GM13976 (cell line): ENCODE measurements at regions not wholly inside any gene's neighbourhood (a gene's known extent, or its start where the extent isn't known, plus 50 kb on each side); places are given as distances from the start of the nearest gene placed in this dataset.

Experiments used
- DNase-seq: peaks from one replicate; pipeline ENCODE4 v3.0.0; 2012; ENCODE audit warnings: low spot score
- CTCF ChIP-seq: IDR thresholded peaks from 2 replicates; pipeline ENCODE4 v1.5.1; 2012; ENCODE audit warnings: borderline replicate concordance, mild to moderate bottlenecking; ENCODE audit not compliant: insufficient read depth; ENCODE audit errors: extremely low read depth, missing control alignments, control extremely low read depth
- in situ Hi-C: fragments of 300-500 bp; cut with MboI; formaldehyde crosslinking; loops from one replicate; pipeline ENCODE4 v1.12.0; 2022; ENCODE audit warnings: low sequenced_read_pairs, mixed read lengths, inconsistent platforms; ENCODE audit not compliant: unreplicated experiment

- DNase-seq: no peak
- in situ Hi-C loops: no loop called here
- no peak for TF ChIP-seq CTCF
Measured at GRCh38 chr2:59528525-59528924, 1024.9 kb downstream of the BCL11A start.

- no peak for TF ChIP-seq CTCF
- in situ Hi-C loops: no loop called here
- DNase-seq: no peak
Measured at GRCh38 chr2:59502981-59503380, 1050.5 kb downstream of the BCL11A start.

GRCh38 chr2:59490994-59491393 is 1062.5 kb downstream of the BCL11A start:
- in situ Hi-C loops: no loop called here
- no peak for DNase-seq
- TF ChIP-seq CTCF: no peak

- no peak for DNase-seq
- in situ Hi-C loops: no loop called here
Measured at GRCh38 chr2:59490192-59490591, 1063.3 kb downstream of the BCL11A start.

GRCh38 chr2:59484673-59485072 is 1068.8 kb downstream of the BCL11A start:
- no peak for TF ChIP-seq CTCF
- no peak for DNase-seq
- in situ Hi-C loops: no loop called here

More at GRCh38 chr2:59490192-59490591, 1063.3 kb downstream of the BCL11A start:
- TF ChIP-seq CTCF: no peak

- no peak for TF ChIP-seq CTCF
- DNase-seq: no peak
- in situ Hi-C loops: no loop called here
Measured at GRCh38 chr2:59463426-59463825, 1090.0 kb downstream of the BCL11A start.
